NOMO-1 treated with DMSO at 0.1 percent for 48 hours (cell line): ENCODE measurements at regions not wholly inside any gene's neighbourhood (a gene's known extent, or its start where the extent isn't known, plus 50 kb on each side); places are given as distances from the start of the nearest gene placed in this dataset.
"Not testable (repeated sequence)": the region's sequence is repeated elsewhere in the genome, so short reads cannot be mapped to it uniquely, and the experiment has no call there.

Source experiments
- DNase-seq: peaks from one replicate; lab custom pipeline; 2025; ENCODE audit not compliant: unreplicated experiment; lab: John Stamatoyannopoulos, UW

DNA sequence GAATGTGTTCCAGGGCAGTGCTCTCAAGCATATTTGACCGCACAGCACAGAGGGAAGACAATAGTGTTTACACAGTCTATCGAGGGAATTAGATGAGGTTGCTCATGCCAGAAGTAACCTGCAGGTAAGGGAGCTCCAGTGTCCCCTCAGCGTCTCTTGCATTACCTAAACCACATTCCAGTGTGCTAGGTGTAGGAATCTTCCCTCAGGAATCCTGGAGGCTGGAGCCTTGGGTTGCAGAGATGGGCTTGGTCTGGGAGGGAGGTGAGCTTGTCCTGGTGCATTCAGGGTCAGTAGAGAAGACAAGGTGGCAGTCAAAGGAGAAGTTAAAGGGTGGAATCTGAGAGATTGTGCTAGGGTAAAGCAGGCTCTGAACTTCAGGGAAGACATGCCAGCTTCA is 56.3 kb downstream of the SOX14 start:
- no peak for DNase-seq

GRCh38 chr3:137835096-137835495 is 71.0 kb downstream of the SOX14 start:
- no peak for DNase-seq

- no peak for DNase-seq
Observed at GRCh38 chr3:137845194-137845593, 81.1 kb downstream of the SOX14 start.

DNA sequence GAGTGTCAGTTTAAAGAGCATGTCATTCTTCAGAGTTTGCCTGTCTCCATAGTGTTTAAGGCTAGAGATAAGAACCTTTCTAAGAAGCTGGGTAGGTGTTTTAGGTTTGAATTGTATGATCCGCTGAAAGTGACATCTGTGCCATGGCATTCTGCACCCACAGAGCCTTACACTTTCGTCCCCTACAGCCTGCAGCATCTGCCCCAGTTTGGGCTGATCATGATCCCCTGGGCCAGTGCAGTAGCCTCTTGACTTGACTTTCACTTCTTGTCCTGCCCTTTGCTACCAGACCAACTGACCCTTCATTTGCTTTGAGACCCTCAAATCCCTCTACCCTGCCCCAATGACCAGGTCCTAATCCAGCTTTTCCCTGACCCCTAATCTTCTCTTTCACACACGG is 81.6 kb downstream of the SOX14 start:
- no peak for DNase-seq

GRCh38 chr3:137852391-137852830 is 88.3 kb downstream of the SOX14 start:
- DNase-seq, result no peak

GRCh38 chr3:137854533-137855261 is 90.6 kb downstream of the SOX14 start:
- no peak for DNase-seq

DNA sequence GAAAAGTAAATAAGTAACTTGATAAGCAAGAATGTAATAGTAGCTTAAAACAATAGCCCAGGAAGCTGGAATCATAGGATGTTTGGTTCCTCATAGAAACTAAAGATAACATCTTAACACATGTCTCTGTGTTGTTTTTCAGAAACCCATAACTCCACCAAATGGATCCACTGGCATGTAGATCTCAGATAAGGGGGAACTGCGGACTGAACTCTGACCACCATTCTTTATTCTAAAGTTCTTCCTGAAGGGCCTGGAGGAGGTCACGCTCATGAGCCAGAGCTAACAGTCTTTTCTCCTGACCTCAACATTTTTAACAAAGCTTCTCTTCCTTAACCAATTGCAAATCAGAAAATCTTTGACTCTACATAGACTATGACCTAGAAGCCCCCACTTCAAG is 101.9 kb downstream of the SOX14 start:
- no peak for DNase-seq

GRCh38 chr3:137866933-137867332 is 102.8 kb downstream of the SOX14 start:
- DNase-seq, result no peak

GRCh38 chr3:137867611-137868010 is 103.5 kb downstream of the SOX14 start:
- no peak for DNase-seq

GRCh38 chr3:137869022-137869421 is 104.9 kb downstream of the SOX14 start:
- DNase-seq, result no peak

GRCh38 chr3:137872589-137872988 is 108.5 kb downstream of the SOX14 start:
- not testable (repeated sequence) for DNase-seq

DNA sequence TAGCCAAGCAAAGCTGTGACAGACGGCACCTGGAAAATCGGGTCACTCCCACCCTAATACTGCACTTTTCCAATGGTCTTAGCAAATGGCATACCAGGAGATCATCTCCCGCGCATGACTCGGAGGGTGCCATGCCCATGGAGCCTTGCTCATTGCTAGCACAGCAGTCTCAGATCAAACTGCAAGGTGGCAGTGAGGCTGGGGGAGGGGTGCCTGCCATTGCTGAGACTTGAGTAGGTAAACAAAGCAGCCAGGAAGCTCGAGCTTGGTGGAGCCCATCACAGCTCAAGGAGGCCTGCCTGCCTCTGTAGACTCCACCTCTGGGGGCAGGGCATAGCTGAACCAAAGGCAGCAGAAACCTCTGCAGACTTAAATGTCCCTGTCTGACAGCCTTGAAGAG is 113.1 kb upstream of the CLDN18 start:
- not testable (repeated sequence) for DNase-seq

GRCh38 chr3:137906985-137907649 is 102.8 kb upstream of the CLDN18 start:
- no peak for DNase-seq

- DNase-seq, result no peak
Observed at GRCh38 chr3:137924628-137925027, 85.3 kb upstream of the CLDN18 start.

DNA sequence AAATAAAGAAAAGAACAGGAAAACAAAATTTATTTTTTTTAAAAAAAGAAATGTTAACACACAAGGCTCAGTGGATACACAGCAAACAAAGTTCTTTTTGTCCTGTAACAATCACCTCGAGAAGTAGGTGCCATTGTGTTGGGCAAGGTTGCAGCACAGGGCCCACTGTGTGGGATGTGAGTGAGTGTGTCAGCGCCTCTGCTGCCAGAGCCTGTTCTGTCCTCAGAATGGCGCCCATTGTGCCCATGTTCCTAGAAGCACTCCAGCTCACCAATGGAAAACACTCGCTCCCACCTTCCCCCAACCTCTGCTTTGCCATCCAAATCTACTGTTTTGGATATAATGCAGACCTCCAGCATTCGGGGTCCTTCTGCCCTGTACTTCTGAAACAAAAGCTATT is 84.9 kb upstream of the CLDN18 start:
- DNase-seq, result no peak

DNA sequence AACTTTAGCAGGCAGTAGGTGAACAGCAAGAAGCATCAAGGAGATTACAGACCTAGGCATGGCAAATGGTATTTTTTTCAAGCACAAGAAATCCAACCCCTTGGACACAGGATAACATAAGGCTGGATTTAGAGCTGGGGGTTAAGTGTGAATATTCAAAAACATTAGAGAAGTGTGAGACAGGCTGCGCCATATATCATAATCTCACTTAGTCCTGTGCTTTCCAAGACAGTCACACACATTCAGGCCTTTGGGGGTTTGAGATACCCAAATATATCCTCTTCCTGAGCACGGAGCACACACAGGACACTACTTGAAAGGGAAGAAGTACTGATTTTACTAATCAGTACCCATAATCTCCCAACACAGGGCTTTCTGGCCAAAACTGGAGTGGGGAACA is 83.0 kb upstream of the CLDN18 start:
- DNase-seq, result no peak

- DNase-seq, result no peak
Observed at GRCh38 chr3:137930976-137931375, 79.0 kb upstream of the CLDN18 start.

- DNase-seq, result no peak
Observed at GRCh38 chr3:137938876-137939275, 71.1 kb upstream of the CLDN18 start.

- DNase-seq, result no peak
Observed at GRCh38 chr3:137944593-137944992, 65.4 kb upstream of the CLDN18 start.

- DNase-seq, result peak; percentile 51
Observed at GRCh38 chr3:137946356-137946973, 63.5 kb upstream of the CLDN18 start.

DNA sequence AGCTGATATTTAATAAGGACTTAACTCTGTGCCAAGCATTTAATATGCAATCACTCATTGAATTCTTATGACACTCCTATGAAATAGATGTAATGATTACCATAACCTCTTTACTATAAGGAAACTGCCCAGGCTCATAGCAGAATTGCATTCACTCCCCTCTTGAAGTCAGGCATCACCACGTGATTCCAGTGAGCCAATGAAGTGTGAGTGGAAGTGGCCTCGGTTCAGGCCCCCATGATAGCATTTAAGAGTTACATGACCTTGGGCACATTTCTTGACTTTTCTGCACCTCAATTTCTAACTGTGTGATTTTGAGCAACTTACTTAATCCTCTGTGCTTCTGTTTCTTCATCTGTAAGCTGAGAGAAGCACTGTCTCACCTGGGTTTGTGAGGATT is 62.8 kb upstream of the CLDN18 start:
- DNase-seq, result no peak

DNA sequence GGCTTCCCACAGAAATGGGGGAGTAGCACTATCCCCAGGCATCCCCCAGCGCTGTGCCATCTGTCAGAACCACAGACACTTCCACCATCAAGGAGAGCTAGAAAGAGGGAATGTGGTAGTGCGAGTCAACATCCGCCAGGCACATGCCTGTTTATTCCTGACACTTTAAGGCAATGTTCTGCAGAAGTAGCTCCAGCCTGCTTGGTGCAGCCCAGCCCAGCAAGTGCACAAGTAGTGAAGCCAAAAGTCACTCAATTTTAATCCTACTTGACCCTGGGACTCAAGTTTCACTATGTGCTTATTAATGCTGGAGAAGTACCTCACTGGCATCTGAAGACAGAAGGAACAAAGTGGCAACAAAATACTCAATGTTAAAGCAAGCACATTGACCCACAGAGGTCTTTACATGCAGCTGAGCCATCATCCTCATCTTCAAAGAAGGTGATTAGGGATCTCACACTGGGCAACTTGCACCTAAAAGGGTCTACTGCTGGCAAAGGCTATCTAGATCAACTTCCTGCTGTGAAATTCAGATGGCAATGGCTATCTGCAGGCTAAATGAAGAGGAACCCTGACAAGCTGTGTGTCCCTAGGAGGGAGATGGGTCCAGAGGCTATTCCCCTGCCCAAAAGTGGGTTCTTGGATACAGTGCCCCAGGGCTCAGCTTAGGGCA is 61.4 kb upstream of the CLDN18 start:
- no peak for DNase-seq
